ENCODE measurements at regions not wholly inside any gene's neighbourhood (a gene's known extent, or its start where the extent isn't known, plus 50 kb on each side); places are given as distances from the start of the nearest gene placed in this dataset.

- no peak for DNase-seq
- no peak overlapping the region for H3K4me3 ChIP-seq
- H3K4me1 ChIP-seq: no peaks in the 10 kb centered on the region
- no peaks in the 10 kb centered on the region for H3K36me3 ChIP-seq
- no peaks in the 10 kb centered on the region for H3K27me3 ChIP-seq
- no peaks in the 10 kb centered on the region for H3K9me3 ChIP-seq (replicated peaks)
- no peak overlapping the region for H3K27ac ChIP-seq
These were observed 736.3 kb downstream of the RPS29 start for GRCh38 chr14:48849741-48850322.

GRCh38 chr14:48842785-48843184 lies 743.4 kb downstream of the RPS29 start:
- Histone ChIP-seq H3K4me3 (no peak overlapping the region), H3K9me3 (replicated peaks) (no peaks in the 10 kb centered on the region), H3K36me3 (no peaks in the 10 kb centered on the region), H3K4me1 (no peaks in the 10 kb centered on the region), H3K27me3 (no peaks in the 10 kb centered on the region), H3K27ac (no peak overlapping the region)
- DNase-seq: no peak

GRCh38 chr14:48826058-48826457 lies 760.1 kb downstream of the RPS29 start:
- Histone ChIP-seq H3K36me3 (no peaks in the 10 kb centered on the region), H3K27ac (no peak overlapping the region), H3K4me1 (no peaks in the 10 kb centered on the region), H3K4me3 (no peak overlapping the region), H3K27me3 (no peaks in the 10 kb centered on the region), H3K9me3 (replicated peaks) (no peaks in the 10 kb centered on the region)
- DNase-seq: no peak

- Histone ChIP-seq H3K27me3 (no peaks in the 10 kb centered on the region), H3K9me3 (replicated peaks) (no peaks in the 10 kb centered on the region), H3K36me3 (no peaks in the 10 kb centered on the region), H3K27ac (no peak overlapping the region), H3K4me1 (no peaks in the 10 kb centered on the region), H3K4me3 (no peak overlapping the region)
- DNase-seq: no peak
These were observed 771.6 kb downstream of the RPS29 start for GRCh38 chr14:48814562-48814961.

- no peak for DNase-seq
- Histone ChIP-seq H3K9me3 (replicated peaks) (no peaks in the 10 kb centered on the region), H3K27ac (no peak overlapping the region), H3K4me3 (no peak overlapping the region), H3K27me3 (no peaks in the 10 kb centered on the region), H3K36me3 (no peaks in the 10 kb centered on the region), H3K4me1 (no peaks in the 10 kb centered on the region; the same call in 1 of the 2 replicates)
These were observed 780.9 kb downstream of the RPS29 start for GRCh38 chr14:48805315-48805714.

- H3K36me3 ChIP-seq: no peaks in the 10 kb centered on the region
- no peaks in the 10 kb centered on the region for H3K4me1 ChIP-seq
- H3K4me3 ChIP-seq: no peak overlapping the region
- H3K27me3 ChIP-seq: no peaks in the 10 kb centered on the region
- H3K27ac ChIP-seq: no peak overlapping the region
- no peaks in the 10 kb centered on the region; the same call in 1 of the 2 replicates for H3K9me3 ChIP-seq (replicated peaks)
- no peak for DNase-seq
These were observed 793.7 kb downstream of the RPS29 start for GRCh38 chr14:48792376-48793024.

GRCh38 chr14:48788771-48789170 lies 797.4 kb downstream of the RPS29 start:
- Histone ChIP-seq H3K4me3 (no peak overlapping the region), H3K27ac (no peak overlapping the region), H3K36me3 (no peaks in the 10 kb centered on the region), H3K27me3 (no peaks in the 10 kb centered on the region), H3K9me3 (replicated peaks) (no peaks in the 10 kb centered on the region; the same call in 1 of the 2 replicates), H3K4me1 (no peaks in the 10 kb centered on the region)
- DNase-seq: peak in 1 of 2 experiments; percentile 7

GRCh38 chr14:48786498-48786897 lies 799.7 kb downstream of the RPS29 start:
- Histone ChIP-seq H3K36me3 (no peaks in the 10 kb centered on the region), H3K9me3 (replicated peaks) (no peaks in the 10 kb centered on the region), H3K27ac (no peak overlapping the region), H3K4me1 (no peaks in the 10 kb centered on the region), H3K27me3 (no peaks in the 10 kb centered on the region), H3K4me3 (no peak overlapping the region)
- no peak for DNase-seq

- no peak overlapping the region for H3K4me3 ChIP-seq
- no peak overlapping the region for H3K27ac ChIP-seq
- no peaks in the 10 kb centered on the region for H3K36me3 ChIP-seq
- no peaks in the 10 kb centered on the region for H3K27me3 ChIP-seq
- no peaks in the 10 kb centered on the region for H3K9me3 ChIP-seq (replicated peaks)
- no peak for DNase-seq
- H3K4me1 ChIP-seq: no peaks in the 10 kb centered on the region
These were observed 814.5 kb downstream of the RPS29 start for GRCh38 chr14:48771717-48772116.

GRCh38 chr14:48751293-48751692 lies 834.9 kb downstream of the RPS29 start:
- H3K9me3 ChIP-seq (replicated peaks): no peaks in the 10 kb centered on the region
- H3K36me3 ChIP-seq: no peaks in the 10 kb centered on the region
- no peak for DNase-seq
- H3K27me3 ChIP-seq: no peaks in the 10 kb centered on the region
- peaks cover 10% of the 10 kb centered on the region; the same call in 1 of the 2 replicates for H3K4me1 ChIP-seq
- no peak overlapping the region for H3K4me3 ChIP-seq
- H3K27ac ChIP-seq: no peak overlapping the region

GRCh38 chr14:48748151-48748675 lies 838.0 kb downstream of the RPS29 start:
- Histone ChIP-seq H3K9me3 (replicated peaks) (no peaks in the 10 kb centered on the region), H3K4me1 (peaks cover 10% of the 10 kb centered on the region; the same call in 1 of the 2 replicates), H3K27me3 (no peaks in the 10 kb centered on the region), H3K36me3 (no peaks in the 10 kb centered on the region), H3K4me3 (no peak overlapping the region), H3K27ac (peak overlapping the region; percentile 19; the same call in 1 of the 2 replicates)
- no peak for DNase-seq

- Histone ChIP-seq H3K4me3 (no peak overlapping the region), H3K4me1 (peaks cover 10% of the 10 kb centered on the region; the same call in 1 of the 2 replicates), H3K27me3 (no peaks in the 10 kb centered on the region), H3K36me3 (no peaks in the 10 kb centered on the region), H3K27ac (peak overlapping the region; percentile 19; the same call in 1 of the 2 replicates), H3K9me3 (replicated peaks) (no peaks in the 10 kb centered on the region)
- DNase-seq: no peak
These were observed 838.6 kb downstream of the RPS29 start for GRCh38 chr14:48747561-48748089.

- Histone ChIP-seq H3K4me3 (no peak overlapping the region), H3K4me1 (peaks cover 10% of the 10 kb centered on the region; the same call in 1 of the 2 replicates), H3K27me3 (no peaks in the 10 kb centered on the region), H3K36me3 (no peaks in the 10 kb centered on the region), H3K9me3 (replicated peaks) (no peaks in the 10 kb centered on the region), H3K27ac (no peak overlapping the region)
- DNase-seq: no peak
These were observed 842.0 kb downstream of the RPS29 start for GRCh38 chr14:48744202-48744601.

- Histone ChIP-seq H3K36me3 (no peaks in the 10 kb centered on the region), H3K27ac (no peak overlapping the region), H3K4me3 (no peak overlapping the region), H3K4me1 (no peaks in the 10 kb centered on the region), H3K27me3 (no peaks in the 10 kb centered on the region), H3K9me3 (replicated peaks) (no peaks in the 10 kb centered on the region)
- peak; percentile 4 to 47 for DNase-seq
These were observed 847.8 kb downstream of the RPS29 start for GRCh38 chr14:48738186-48738925.

GRCh38 chr14:48735607-48736006 lies 850.6 kb downstream of the RPS29 start:
- Histone ChIP-seq H3K27ac (no peak overlapping the region), H3K36me3 (no peaks in the 10 kb centered on the region), H3K4me3 (no peak overlapping the region), H3K27me3 (no peaks in the 10 kb centered on the region), H3K4me1 (no peaks in the 10 kb centered on the region), H3K9me3 (replicated peaks) (no peaks in the 10 kb centered on the region)
- no peak for DNase-seq
